Thyroid gland (tissue), 4 donors: ENCODE measurements at regions not wholly inside any gene's neighbourhood (a gene's known extent, or its start where the extent isn't known, plus 50 kb on each side); places are given as distances from the start of the nearest gene placed in this dataset.
"Not testable (repeated sequence)": the region's sequence is repeated elsewhere in the genome, so short reads cannot be mapped to it uniquely, and the experiment has no call there.

ENCODE experiments used
- DNase-seq, 2 donors: peaks; one replicate each; pipeline ENCODE4 v3.0.0-alpha.2; 2019
- H3K27ac ChIP-seq, 3 donors: fragments of 200-600 bp; sonication (generic); 1 replicate in 2 of 3; 2 replicates in 1 of 3; pipeline ENCODE4 v1.5.1; 2016 to 2019; ENCODE audit warnings: mild to moderate bottlenecking in 1 of 3, moderate library complexity in 1 of 3
- H3K27me3 ChIP-seq: fragments of 200-600 bp; sonication (generic); one replicate; pipeline ENCODE4 v1.5.1; 2019
- H3K36me3 ChIP-seq, 2 donors: fragments of 200-600 bp; sonication (generic); one replicate each; pipeline ENCODE4 v1.5.1; 2016 to 2019
- H3K4me1 ChIP-seq, 2 donors: fragments of 200-600 bp; sonication (generic); one replicate each; pipeline ENCODE4 v1.5.1; 2017 to 2019
- H3K4me3 ChIP-seq, 3 donors: fragments of 200-600 bp; sonication (generic); replicated peaks in 1 of 3; 1 replicate in 2 of 3; 2 replicates in 1 of 3; pipeline ENCODE4 v1.5.1; 2016; ENCODE audit warnings: mild to moderate bottlenecking in 1 of 3
- H3K9me3 ChIP-seq: fragments of 200-600 bp; sonication (generic); one replicate; pipeline ENCODE4 v1.5.1; 2017
- POLR2A ChIP-seq, 2 donors: fragments of 450-650 bp; IDR thresholded peaks; one replicate each; pipeline ENCODE4 v1.6.1; 2017; ENCODE audit warnings: antibody characterized with exemption in 2 of 2, mild to moderate bottlenecking in 2 of 2, moderate library complexity in 1 of 2
- WGBS, 2 donors: methylation state at CpG; one replicate each; pipeline ENCODE4 v1.1.5; 2017; 5-methylcytosine and 5-hydroxymethylcytosine counted together
- intact Hi-C: fragments of 100-400 bp; cut with DNase I; formaldehyde crosslinking; loops from one replicate; pipeline ENCODE4 v1.15.1; 2023
- TF ChIP-seq, protein P1 (sequence below), 6 experiments: fragments of 200-600 bp in 3 of 6; fragments of 450-650 bp in 3 of 6; sonication (generic) in 3 of 6; IDR thresholded peaks; one replicate each; pipeline ENCODE4 v1.5.1; 2016 to 2019; ENCODE audit warnings: antibody characterized with exemption in 6 of 6, mild to moderate bottlenecking in 2 of 6, inconsistent platforms in 1 of 6, moderate library complexity in 1 of 6

DNA sequence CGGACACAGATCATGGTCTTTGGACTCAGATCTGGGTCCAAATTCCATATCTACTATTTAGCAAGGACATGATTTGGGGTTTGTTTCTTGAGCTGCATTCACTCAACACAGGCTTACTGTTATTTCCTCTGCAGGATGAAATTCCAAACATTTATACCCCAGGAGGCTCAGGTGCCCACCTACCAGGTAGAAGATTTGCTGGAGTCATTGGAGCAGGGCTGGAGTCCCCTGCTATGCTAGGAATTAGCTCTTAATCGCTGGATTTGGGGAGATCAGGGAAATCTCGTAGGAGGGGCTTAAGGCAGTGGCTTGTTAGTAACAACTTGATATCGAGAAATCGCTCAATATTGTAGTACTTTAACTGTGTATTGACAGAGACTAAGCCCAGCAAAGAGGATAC is 193.0 kb downstream of the IL20RB start:
- DNase-seq: no peak
- H3K4me3 ChIP-seq: no peak overlapping the region
- TF ChIP-seq POLR2A (IDR thresholded peaks at IDR 0.05): no peak
- H3K4me1 ChIP-seq: no peaks in the 10 kb centered on the region
- H3K36me3 ChIP-seq: no peaks in the 10 kb centered on the region
- intact Hi-C loops: no loop called here
- WGBS, 2 donors: 72 to 80% methylated on average over 5 of the region's 5 CpGs
- no peaks in the 10 kb centered on the region for H3K27me3 ChIP-seq
- no peak overlapping the region for H3K27ac ChIP-seq
- H3K9me3 ChIP-seq: no peaks in the 10 kb centered on the region

DNA sequence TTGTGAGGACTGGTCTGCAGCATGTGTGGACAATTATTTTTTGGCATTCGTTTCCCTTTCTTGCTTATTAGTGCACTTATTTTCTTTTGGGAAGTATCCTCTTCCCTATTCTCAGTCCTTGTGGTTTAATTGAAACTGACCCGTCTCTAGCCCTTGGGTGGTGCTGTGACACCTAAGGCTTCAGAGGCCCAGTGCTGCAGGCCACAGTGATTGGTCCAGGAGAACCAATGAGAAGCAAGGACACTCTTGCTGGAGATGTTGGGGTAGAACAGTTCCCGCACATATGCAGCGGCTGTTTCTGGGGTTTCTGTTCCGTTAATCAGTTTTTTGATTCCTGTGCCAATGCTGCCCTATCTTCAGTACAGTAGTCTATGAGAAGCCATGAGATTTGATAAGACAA is 195.3 kb downstream of the IL20RB start:
- H3K4me1 ChIP-seq, intact Hi-C loops, H3K36me3 ChIP-seq, H3K9me3 ChIP-seq, H3K4me3 ChIP-seq, DNase-seq, H3K27ac ChIP-seq, H3K27me3 ChIP-seq: not testable (repeated sequence)
- WGBS, 2 donors: 88 to 89% methylated on average over 5 of the region's 5 CpGs

- Histone ChIP-seq H3K27ac (no peak overlapping the region), H3K9me3 (no peaks in the 10 kb centered on the region), H3K27me3 (no peaks in the 10 kb centered on the region), H3K36me3 (no peaks in the 10 kb centered on the region), H3K4me1 (no peaks in the 10 kb centered on the region), H3K4me3 (no peak overlapping the region)
- intact Hi-C loops: no loop called here
- TF ChIP-seq, protein P1, sequence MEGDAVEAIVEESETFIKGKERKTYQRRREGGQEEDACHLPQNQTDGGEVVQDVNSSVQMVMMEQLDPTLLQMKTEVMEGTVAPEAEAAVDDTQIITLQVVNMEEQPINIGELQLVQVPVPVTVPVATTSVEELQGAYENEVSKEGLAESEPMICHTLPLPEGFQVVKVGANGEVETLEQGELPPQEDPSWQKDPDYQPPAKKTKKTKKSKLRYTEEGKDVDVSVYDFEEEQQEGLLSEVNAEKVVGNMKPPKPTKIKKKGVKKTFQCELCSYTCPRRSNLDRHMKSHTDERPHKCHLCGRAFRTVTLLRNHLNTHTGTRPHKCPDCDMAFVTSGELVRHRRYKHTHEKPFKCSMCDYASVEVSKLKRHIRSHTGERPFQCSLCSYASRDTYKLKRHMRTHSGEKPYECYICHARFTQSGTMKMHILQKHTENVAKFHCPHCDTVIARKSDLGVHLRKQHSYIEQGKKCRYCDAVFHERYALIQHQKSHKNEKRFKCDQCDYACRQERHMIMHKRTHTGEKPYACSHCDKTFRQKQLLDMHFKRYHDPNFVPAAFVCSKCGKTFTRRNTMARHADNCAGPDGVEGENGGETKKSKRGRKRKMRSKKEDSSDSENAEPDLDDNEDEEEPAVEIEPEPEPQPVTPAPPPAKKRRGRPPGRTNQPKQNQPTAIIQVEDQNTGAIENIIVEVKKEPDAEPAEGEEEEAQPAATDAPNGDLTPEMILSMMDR (IDR thresholded peaks at IDR 0.05): no peak
- TF ChIP-seq POLR2A (IDR thresholded peaks at IDR 0.05): no peak
- WGBS, 2 donors: 40 to 45% methylated on average over 6 of the region's 6 CpGs
- no peak for DNase-seq
These were observed 205.6 kb downstream of the IL20RB start for GRCh38 chr3:137163241-137163871.

DNA sequence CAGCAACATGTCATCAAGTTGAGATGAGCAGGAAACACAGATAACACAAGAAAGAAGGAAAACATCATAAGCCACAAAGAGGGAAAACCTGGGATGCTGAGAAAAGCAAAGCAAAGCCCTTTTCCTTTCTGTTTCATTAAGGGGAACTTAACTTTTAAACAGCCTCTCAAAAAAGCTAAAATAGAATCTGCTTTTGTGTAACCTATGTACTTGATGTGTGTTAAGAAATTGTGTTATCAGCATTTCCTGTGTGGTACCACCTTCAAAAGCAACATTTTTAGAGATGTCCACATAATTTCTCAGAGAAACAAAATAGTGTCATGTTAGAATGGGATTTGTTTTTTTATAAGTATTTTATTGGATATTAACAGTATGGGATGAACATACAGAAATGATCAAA is 206.2 kb downstream of the IL20RB start:
- no peaks in the 10 kb centered on the region for H3K4me1 ChIP-seq
- no peak overlapping the region for H3K27ac ChIP-seq
- TF ChIP-seq, protein P1 (IDR thresholded peaks at IDR 0.05): no peak
- no peak for TF ChIP-seq POLR2A (IDR thresholded peaks at IDR 0.05)
- no peaks in the 10 kb centered on the region for H3K27me3 ChIP-seq
- no peaks in the 10 kb centered on the region for H3K36me3 ChIP-seq
- H3K9me3 ChIP-seq: no peaks in the 10 kb centered on the region
- no peak for DNase-seq
- H3K4me3 ChIP-seq: no peak overlapping the region
- intact Hi-C loops: no loop called here

DNA sequence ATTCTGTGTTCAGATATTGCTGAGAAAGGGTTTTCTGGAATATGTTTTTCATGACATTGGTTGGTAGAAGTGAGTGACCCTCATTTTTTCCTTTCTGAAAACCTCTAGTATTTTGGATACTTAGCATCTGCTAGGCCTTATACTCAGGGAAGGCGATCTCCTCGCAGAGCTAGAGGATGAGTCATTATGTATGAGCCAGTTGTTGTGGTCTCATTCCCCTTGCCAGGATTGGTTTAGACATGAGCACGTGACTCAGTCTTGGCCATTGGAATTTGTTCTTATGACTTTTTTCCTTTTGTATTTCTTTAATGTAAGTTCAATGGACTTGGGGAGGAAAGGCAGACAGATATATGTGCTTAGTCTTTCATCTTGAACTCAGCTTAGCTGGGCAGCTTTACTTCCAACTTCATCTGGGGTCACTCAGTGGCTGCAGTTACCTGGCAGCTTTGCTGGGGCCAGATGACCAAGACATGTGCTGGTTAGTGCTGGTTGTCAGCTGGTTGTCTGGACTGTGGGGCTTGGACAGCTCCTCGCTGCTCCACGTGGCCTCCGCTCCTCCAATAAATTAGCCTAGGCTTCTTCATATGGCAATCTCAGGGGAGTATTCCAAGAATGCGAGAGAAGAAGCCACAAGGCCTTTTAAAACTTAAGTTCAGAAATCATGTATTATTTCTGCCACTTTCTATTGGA is 207.5 kb downstream of the IL20RB start:
- DNase-seq: no peak
- TF ChIP-seq, protein P1 (IDR thresholded peaks at IDR 0.05): no peak
- TF ChIP-seq POLR2A (IDR thresholded peaks at IDR 0.05): no peak
- Histone ChIP-seq H3K4me1 (no peaks in the 10 kb centered on the region), H3K27me3 (no peaks in the 10 kb centered on the region), H3K36me3 (no peaks in the 10 kb centered on the region), H3K4me3 (no peak overlapping the region), H3K27ac (no peak overlapping the region), H3K9me3 (no peaks in the 10 kb centered on the region)
- WGBS, 2 donors: 90 to 93% methylated on average over 7 of the region's 7 CpGs
- intact Hi-C loops: no loop called here

- H3K4me3 ChIP-seq: no peak overlapping the region
- no peaks in the 10 kb centered on the region for H3K36me3 ChIP-seq
- WGBS, 2 donors: 74 to 83% methylated on average over 5 of the region's 5 CpGs
- no peak for DNase-seq
- intact Hi-C loops: no loop called here
- no peak for TF ChIP-seq POLR2A (IDR thresholded peaks at IDR 0.05)
- TF ChIP-seq, protein P1 (IDR thresholded peaks at IDR 0.05): no peak
- H3K4me1 ChIP-seq: no peaks in the 10 kb centered on the region
- no peaks in the 10 kb centered on the region for H3K27me3 ChIP-seq
- H3K27ac ChIP-seq: no peak overlapping the region
- no peaks in the 10 kb centered on the region for H3K9me3 ChIP-seq
These were observed 214.2 kb downstream of the IL20RB start for GRCh38 chr3:137171834-137172603.
